Kidney (tissue), 13 donors: ENCODE measurements at regions not wholly inside any gene's neighbourhood (a gene's known extent, or its start where the extent isn't known, plus 50 kb on each side); places are given as distances from the start of the nearest gene placed in this dataset.

Source experiments
- DNase-seq, 5 donors: peaks; one replicate each; pipeline ENCODE4 v3.0.0-alpha.2; 2013 to 2020
- FAIRE-seq: peaks from 2 replicates; lab custom pipeline; 2012; peaks lifted over from hg19 to GRCh38; lab: Jason Lieb, UNC
- H3K27ac ChIP-seq, 2 donors: one replicate each; pipeline ENCODE4 v1.7.0; 2013; ENCODE audit warnings: low read depth in 2 of 2, low read length in 2 of 2, inconsistent platforms in 1 of 2
- H3K27me3 ChIP-seq: one replicate; pipeline ENCODE4 v1.7.1; 2013; ENCODE audit warnings: low read length, inconsistent platforms; ENCODE audit not compliant: control insufficient read depth, insufficient read depth
- H3K36me3 ChIP-seq, 3 donors: one replicate each; pipeline versions ENCODE4 v1.7.0 to v1.7.1; 2013; ENCODE audit warnings: low read length in 3 of 3, control low read depth in 1 of 3, inconsistent platforms in 1 of 3; ENCODE audit not compliant: insufficient read depth in 3 of 3, control insufficient read depth in 2 of 3
- H3K4me1 ChIP-seq, 3 donors: one replicate each; pipeline versions ENCODE4 v1.7.0 to v1.7.1; 2013; ENCODE audit warnings: low read length in 3 of 3, inconsistent platforms in 1 of 3, low read depth in 1 of 3; ENCODE audit not compliant: control insufficient read depth in 2 of 3, insufficient read depth in 2 of 3
- H3K4me3 ChIP-seq, 3 donors: one replicate each; pipeline versions ENCODE4 v1.7.0 to v1.8.1; 2013; ENCODE audit warnings: low read length in 3 of 3, control low read depth in 1 of 3, inconsistent platforms in 1 of 3
- H3K9ac ChIP-seq, 3 donors: one replicate each; pipeline versions ENCODE4 v1.7.0 to v1.7.1; 2013; ENCODE audit warnings: low read length in 3 of 3, control low read depth in 1 of 3, inconsistent platforms in 1 of 3
- H3K9me3 ChIP-seq, 3 donors: one replicate each; pipeline versions ENCODE4 v1.7.0 to v1.7.1; 2013; ENCODE audit warnings: low read length in 3 of 3, control low read depth in 1 of 3, inconsistent platforms in 1 of 3; ENCODE audit not compliant: control insufficient read depth in 2 of 3, insufficient read depth in 1 of 3
- intact Hi-C: fragments of 100-400 bp; cut with DNase I; formaldehyde crosslinking; loops from one replicate; pipeline ENCODE4 v1.11.1; 2022
- TF ChIP-seq, protein P1 (sequence below): IDR thresholded peaks from 3 replicates; pipeline ENCODE4 v1.5.1; 2012; ENCODE audit warnings: mild to moderate bottlenecking, moderate library complexity, borderline replicate concordance; ENCODE audit not compliant: insufficient read depth; ENCODE audit errors: extremely low read depth
- donor health status: control.
- donor health status: control.
- donor health status: control.
- donor health status: control.
- donor health status: control.
- donor health status: DM: yes; HTN: yes; CAD: no.
- donor health status: Normal renal cell carcinoma (clear cell type).

GRCh38 chr17:12584727-12585126 is 81.0 kb upstream of the MYOCD start:
- intact Hi-C loops = no loop called here
- H3K9ac ChIP-seq = no peak overlapping the region
- no peak for FAIRE-seq

DNA sequence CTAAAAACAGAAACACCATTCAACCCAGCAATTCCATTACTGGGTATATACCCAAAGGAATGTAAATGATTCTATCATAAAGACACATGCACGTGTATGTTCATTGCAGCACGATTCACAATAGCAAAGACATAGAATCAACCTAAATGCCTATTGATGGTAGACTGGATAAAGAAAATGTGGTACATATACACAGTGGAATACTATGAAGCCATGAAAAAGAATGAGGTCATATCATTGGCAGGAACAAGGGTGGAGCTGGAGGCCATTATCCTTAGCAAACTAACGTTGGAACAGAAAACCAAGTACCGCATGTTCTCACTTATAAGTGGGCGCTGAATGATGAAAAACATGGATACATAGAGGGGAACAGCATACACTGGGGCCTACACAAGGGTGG is 77.2 kb upstream of the MYOCD start:
- DNase-seq (no peak), FAIRE-seq (no peak)
- no peaks in the 10 kb centered on the region for H3K27me3 ChIP-seq
- H3K27ac ChIP-seq = no peak overlapping the region
- no peaks in the 10 kb centered on the region for H3K36me3 ChIP-seq
- TF ChIP-seq, protein P1, sequence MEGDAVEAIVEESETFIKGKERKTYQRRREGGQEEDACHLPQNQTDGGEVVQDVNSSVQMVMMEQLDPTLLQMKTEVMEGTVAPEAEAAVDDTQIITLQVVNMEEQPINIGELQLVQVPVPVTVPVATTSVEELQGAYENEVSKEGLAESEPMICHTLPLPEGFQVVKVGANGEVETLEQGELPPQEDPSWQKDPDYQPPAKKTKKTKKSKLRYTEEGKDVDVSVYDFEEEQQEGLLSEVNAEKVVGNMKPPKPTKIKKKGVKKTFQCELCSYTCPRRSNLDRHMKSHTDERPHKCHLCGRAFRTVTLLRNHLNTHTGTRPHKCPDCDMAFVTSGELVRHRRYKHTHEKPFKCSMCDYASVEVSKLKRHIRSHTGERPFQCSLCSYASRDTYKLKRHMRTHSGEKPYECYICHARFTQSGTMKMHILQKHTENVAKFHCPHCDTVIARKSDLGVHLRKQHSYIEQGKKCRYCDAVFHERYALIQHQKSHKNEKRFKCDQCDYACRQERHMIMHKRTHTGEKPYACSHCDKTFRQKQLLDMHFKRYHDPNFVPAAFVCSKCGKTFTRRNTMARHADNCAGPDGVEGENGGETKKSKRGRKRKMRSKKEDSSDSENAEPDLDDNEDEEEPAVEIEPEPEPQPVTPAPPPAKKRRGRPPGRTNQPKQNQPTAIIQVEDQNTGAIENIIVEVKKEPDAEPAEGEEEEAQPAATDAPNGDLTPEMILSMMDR = no peak
- no peak overlapping the region for H3K4me3 ChIP-seq
- H3K9me3 ChIP-seq = no peaks in the 10 kb centered on the region
- no peak overlapping the region for H3K9ac ChIP-seq
- peaks cover 0 to 3% (median 0%) of the 10 kb centered on the region in 3 donors for H3K4me1 ChIP-seq
- intact Hi-C loops = no loop called here

More at GRCh38 chr17:12584727-12585126, 81.0 kb upstream of the MYOCD start:
- no peak overlapping the region for H3K4me3 ChIP-seq
- no peak overlapping the region for H3K27ac ChIP-seq
- TF ChIP-seq, protein P1 = no peak
- H3K4me1 ChIP-seq = no peaks in the 10 kb centered on the region
- DNase-seq = peak in 3 of 5 donors; percentile 42 to 69 (median 57)
- H3K27me3 ChIP-seq = no peaks in the 10 kb centered on the region
- no peaks in the 10 kb centered on the region for H3K9me3 ChIP-seq
- H3K36me3 ChIP-seq = no peaks in the 10 kb centered on the region

GRCh38 chr17:12590417-12590816 is 75.3 kb upstream of the MYOCD start:
- intact Hi-C loops = no loop called here
- H3K27me3 ChIP-seq = no peaks in the 10 kb centered on the region
- H3K36me3 ChIP-seq = no peaks in the 10 kb centered on the region
- H3K9ac ChIP-seq = no peak overlapping the region
- TF ChIP-seq, protein P1 = no peak
- H3K4me1 ChIP-seq = peaks cover 0 to 3% (median 0%) of the 10 kb centered on the region in 3 donors
- FAIRE-seq (no peak), DNase-seq (no peak)
- H3K4me3 ChIP-seq = no peak overlapping the region
- H3K27ac ChIP-seq = no peak overlapping the region
- H3K9me3 ChIP-seq = no peaks in the 10 kb centered on the region
